BJ (cell line): ENCODE measurements at regions not wholly inside any gene's neighbourhood (a gene's known extent, or its start where the extent isn't known, plus 50 kb on each side); places are given as distances from the start of the nearest gene placed in this dataset.
A peak's percentile ranks its signal among the peaks of the same experiment; 100 is the strongest.

Experiments used
- CTCF ChIA-PET: fragments of 350-600 bp; formaldehyde crosslinking; extraction: SDS; loops from one replicate; lab custom pipeline; 2021; ENCODE audit warnings: antibody characterized with exemption, inconsistent platforms; lab: Yijun Ruan, JAX
- POLR2A ChIA-PET: fragments of 300-600 bp; sonication (Branson Sonifier 250); formaldehyde crosslinking; extraction: SDS; loops from one replicate; lab custom pipeline; 2021; ENCODE audit warnings: antibody characterized with exemption; lab: Charles Lee
- DNase-seq: peaks from one replicate; pipeline ENCODE4 v3.0.0-alpha.2; 2011; ENCODE audit warnings: low read depth
- H3K27me3 ChIP-seq: 2 replicates; pipeline ENCODE4 v1.6.0; 2011; ENCODE audit warnings: low read length; ENCODE audit not compliant: control insufficient read depth, insufficient read depth
- H3K36me3 ChIP-seq: 2 replicates; pipeline ENCODE4 v1.5.1; 2011; ENCODE audit warnings: low read length; ENCODE audit not compliant: control insufficient read depth, insufficient read depth
- H3K4me3 ChIP-seq: 2 replicates; pipeline ENCODE4 v1.5.1; 2011; ENCODE audit warnings: low read depth, mild to moderate bottlenecking, control low read depth, low read length
- CTCF ChIP-seq: IDR thresholded peaks from 2 replicates; pipeline ENCODE4 v1.5.1; 2011; ENCODE audit warnings: low read depth, mild to moderate bottlenecking, control low read depth, inconsistent platforms, low read length, moderate library complexity; ENCODE audit not compliant: insufficient read depth

- no peaks in the 10 kb centered on the region for H3K27me3 ChIP-seq
- ChIA-PET CTCF (interaction anchor here (1.0 to 1.7 kb wide), 2 partner anchors 9 kb away, joined by 4 read pairs; no protein-coding TSS in a partner anchor), POLR2A (no interaction called here)
- no peak overlapping the region for H3K4me3 ChIP-seq
- no peak for DNase-seq
- no peaks in the 10 kb centered on the region for H3K36me3 ChIP-seq
- TF ChIP-seq CTCF = no peak
These were observed 166.0 kb upstream of the MDFIC start for GRCh38 chr7:114755856-114756255.

- Histone ChIP-seq H3K36me3 (no peaks in the 10 kb centered on the region), H3K27me3 (no peaks in the 10 kb centered on the region), H3K4me3 (no peak overlapping the region)
- CTCF ChIA-PET = no interaction called here
- TF ChIP-seq CTCF = no peak
- POLR2A ChIA-PET = no interaction called here
- DNase-seq = no peak
These were observed 163.2 kb upstream of the MDFIC start for GRCh38 chr7:114758661-114759227.

GRCh38 chr7:114759347-114760062 is 162.4 kb upstream of the MDFIC start:
- peak; percentile 8 for DNase-seq
- ChIA-PET CTCF (no interaction called here), POLR2A (no interaction called here)
- Histone ChIP-seq H3K27me3 (no peaks in the 10 kb centered on the region), H3K4me3 (no peak overlapping the region), H3K36me3 (no peaks in the 10 kb centered on the region)
- TF ChIP-seq CTCF = no peak

- TF ChIP-seq CTCF = no peak
- ChIA-PET POLR2A (no interaction called here), CTCF (no interaction called here)
- H3K27me3 ChIP-seq = no peaks in the 10 kb centered on the region
- no peak overlapping the region for H3K4me3 ChIP-seq
- no peak for DNase-seq
- H3K36me3 ChIP-seq = no peaks in the 10 kb centered on the region
These were observed 161.4 kb upstream of the MDFIC start for GRCh38 chr7:114760477-114760876.

GRCh38 chr7:114761973-114762372 is 159.9 kb upstream of the MDFIC start:
- no peaks in the 10 kb centered on the region for H3K36me3 ChIP-seq
- ChIA-PET POLR2A (no interaction called here), CTCF (no interaction called here)
- H3K27me3 ChIP-seq = no peaks in the 10 kb centered on the region
- DNase-seq = no peak
- H3K4me3 ChIP-seq = no peak overlapping the region
- TF ChIP-seq CTCF = no peak
